H1 (cell line): ENCODE measurements at regions not wholly inside any gene's neighbourhood (a gene's known extent, or its start where the extent isn't known, plus 50 kb on each side); places are given as distances from the start of the nearest gene placed in this dataset.

Experiments
- CTCF ChIA-PET: fragments of 300-600 bp; sonication (Branson Sonifier 250); formaldehyde crosslinking; loops from one replicate; lab custom pipeline; 2021; ENCODE audit not compliant: partially characterized antibody; lab: Charles Lee
- POLR2A ChIA-PET: fragments of 300-600 bp; sonication (Branson Sonifier 250); formaldehyde crosslinking; loops from one replicate; lab custom pipeline; 2021; ENCODE audit warnings: inconsistent platforms; ENCODE audit not compliant: partially characterized antibody; lab: Charles Lee
- DNase-seq, 2 experiments: peaks; one replicate each; pipeline versions ENCODE4 v3.0.0 to v3.0.0-alpha.2; 2010 to 2022; ENCODE audit warnings: low spot score in 2 of 2, low read depth in 1 of 2, mixed read lengths in 1 of 2
- FAIRE-seq: peaks from 2 replicates; lab custom pipeline; 2011; peaks lifted over from hg19 to GRCh38; lab: Jason Lieb, UNC
- H2AFZ ChIP-seq: 2 replicates; pipeline ENCODE4 v1.8.1; 2012; ENCODE audit warnings: low read length, inconsistent platforms
- H2AK5ac ChIP-seq: 2 replicates; pipeline ENCODE4 v1.6.1; 2013; ENCODE audit warnings: low read depth, low read length
- H2BK120ac ChIP-seq: replicated peaks from 2 replicates; pipeline ENCODE3; 2013; ENCODE audit warnings: low read depth, low read length, inconsistent platforms
- H2BK12ac ChIP-seq: 2 replicates; pipeline ENCODE4 v1.6.1; 2013; ENCODE audit warnings: low read depth, low read length
- H2BK15ac ChIP-seq: 2 replicates; pipeline ENCODE4 v1.6.1; 2013; ENCODE audit warnings: low read length
- H2BK20ac ChIP-seq: 2 replicates; pipeline ENCODE4 v1.6.1; 2013; ENCODE audit warnings: low read length
- H2BK5ac ChIP-seq: 2 replicates; pipeline ENCODE4 v1.6.1; 2013; ENCODE audit warnings: low read depth, low read length
- H3K14ac ChIP-seq: 2 replicates; pipeline ENCODE4 v1.6.1; 2013; ENCODE audit warnings: inconsistent platforms; ENCODE audit not compliant: insufficient read length
- H3K18ac ChIP-seq: 2 replicates; pipeline ENCODE4 v1.6.1; 2013; ENCODE audit warnings: low read length; ENCODE audit errors: extremely low read depth
- H3K23ac ChIP-seq: 2 replicates; pipeline ENCODE4 v1.6.1; 2013; ENCODE audit warnings: inconsistent platforms; ENCODE audit not compliant: insufficient read length
- H3K23me2 ChIP-seq: 2 replicates; pipeline ENCODE4 v1.6.1; 2013; ENCODE audit warnings: low read depth, low read length
- H3K27ac ChIP-seq: 2 replicates; pipeline ENCODE4 v1.6.1; 2011; ENCODE audit warnings: low read depth, low read length, inconsistent platforms
- H3K27me3 ChIP-seq, 4 experiments: replicated peaks in 1 of 4; 1 replicate in 1 of 4; 2 replicates in 3 of 4; pipeline versions ENCODE4 v1.6.1 to v1.8.1; 2011 to 2013; ENCODE audit warnings: low read length in 3 of 4, mild to moderate bottlenecking in 3 of 4, inconsistent platforms in 2 of 4, mixed read lengths in 2 of 4, moderate library complexity in 1 of 4; ENCODE audit not compliant: control insufficient read depth in 3 of 4, insufficient read depth in 3 of 4; ENCODE audit errors: extremely low read depth in 1 of 4
- H3K36me3 ChIP-seq, 4 experiments: 2 replicates each; pipeline versions ENCODE4 v1.6.1 to v1.8.1; 2011 to 2013; ENCODE audit warnings: mild to moderate bottlenecking in 4 of 4, low read length in 3 of 4, moderate library complexity in 2 of 4, control low read depth in 1 of 4, inconsistent platforms in 1 of 4; ENCODE audit not compliant: insufficient read depth in 4 of 4, control insufficient read depth in 2 of 4
- H3K4ac ChIP-seq: replicated peaks from 2 replicates; pipeline ENCODE3; 2013; ENCODE audit warnings: low read length, low read depth, mixed read lengths, inconsistent platforms; ENCODE audit not compliant: insufficient read length
- H3K4me1 ChIP-seq, 4 experiments: replicated peaks in 1 of 4; 1 replicate in 1 of 4; 2 replicates in 3 of 4; pipeline versions ENCODE4 v1.6.1 to v1.8.1; 2011 to 2013; ENCODE audit warnings: low read length in 3 of 4, inconsistent platforms in 2 of 4, mixed read lengths in 1 of 4; ENCODE audit not compliant: insufficient read depth in 4 of 4, control insufficient read depth in 3 of 4
- H3K4me2 ChIP-seq, 2 experiments: 2 replicates each; pipeline versions ENCODE4 v1.6.1 to v1.8.1; 2011 to 2013; ENCODE audit warnings: low read depth in 2 of 2, low read length in 2 of 2, control low read depth in 1 of 2, inconsistent platforms in 1 of 2, mild to moderate bottlenecking in 1 of 2; ENCODE audit not compliant: insufficient read depth in 1 of 2
- H3K4me3 ChIP-seq, 4 experiments: fragments of 200-600, 300-600 bp in 1 of 4; sonication (generic), shearing (Covaris generic), sonication (Bioruptor Twin) in 1 of 4; 2 replicates each; pipeline versions ENCODE4 v1.5.1 to v1.8.1; 2011 to 2016; ENCODE audit warnings: low read length in 4 of 4, low read depth in 3 of 4, control low read depth in 2 of 4, inconsistent platforms in 2 of 4, mild to moderate bottlenecking in 2 of 4, mixed read lengths in 1 of 4, moderate library complexity in 1 of 4; ENCODE audit not compliant: insufficient read depth in 2 of 4; ENCODE audit errors: extremely low read depth in 1 of 4
- H3K56ac ChIP-seq: replicated peaks from 2 replicates; pipeline ENCODE3; 2013; ENCODE audit warnings: low read depth, mild to moderate bottlenecking, mixed read lengths, low read length, inconsistent platforms; ENCODE audit not compliant: insufficient read length
- H3K79me1 ChIP-seq: 2 replicates; pipeline ENCODE4 v1.6.1; 2013; ENCODE audit warnings: low read depth, low read length, control low read depth
- H3K79me2 ChIP-seq, 2 experiments: 2 replicates each; pipeline versions ENCODE4 v1.6.1 to v1.8.1; 2012 to 2013; ENCODE audit warnings: low read length in 2 of 2, mild to moderate bottlenecking in 2 of 2, inconsistent platforms in 1 of 2; ENCODE audit not compliant: insufficient read depth in 2 of 2, control insufficient read depth in 1 of 2
- H3K9ac ChIP-seq, 4 experiments: replicated peaks in 1 of 4; 1 replicate in 1 of 4; 2 replicates in 3 of 4; pipeline versions ENCODE4 v1.6.1 to v1.8.1; 2011 to 2013; ENCODE audit warnings: low read depth in 3 of 4, low read length in 3 of 4, control low read depth in 2 of 4, mild to moderate bottlenecking in 2 of 4, moderate library complexity in 2 of 4, inconsistent platforms in 1 of 4; ENCODE audit errors: extremely low read depth in 1 of 4
- H3K9me3 ChIP-seq, 2 experiments: 2 replicates each; pipeline versions ENCODE4 v1.6.1 to v1.8.1; 2012 to 2013; ENCODE audit warnings: mild to moderate bottlenecking in 2 of 2, moderate library complexity in 2 of 2, control low read depth in 1 of 2, inconsistent platforms in 1 of 2, low read depth in 1 of 2, low read length in 1 of 2, mixed read lengths in 1 of 2; ENCODE audit not compliant: insufficient read depth in 2 of 2
- H4K20me1 ChIP-seq, 2 experiments: replicated peaks in 1 of 2; 2 replicates each; pipeline versions ENCODE3 to v1.8.1; 2011 to 2013; ENCODE audit warnings: inconsistent platforms in 2 of 2, low read length in 2 of 2, mild to moderate bottlenecking in 1 of 2; ENCODE audit not compliant: insufficient read depth in 2 of 2, control insufficient read depth in 1 of 2
- H4K5ac ChIP-seq: 2 replicates; pipeline ENCODE4 v1.6.1; 2013; ENCODE audit warnings: low read length, low read depth, mixed read lengths, inconsistent platforms; ENCODE audit not compliant: insufficient read length
- H4K8ac ChIP-seq: 2 replicates; pipeline ENCODE4 v1.8.0; 2013; ENCODE audit warnings: mild to moderate bottlenecking, moderate library complexity, low read length, inconsistent platforms; ENCODE audit not compliant: insufficient read depth; ENCODE audit errors: extremely low read depth
- H4K91ac ChIP-seq: replicated peaks from 2 replicates; pipeline ENCODE3; 2013; ENCODE audit warnings: low read length, mixed read lengths, inconsistent platforms; ENCODE audit not compliant: insufficient read length
- ASH2L ChIP-seq: fragments of 200-600, 300-600 bp; sonication (generic); IDR thresholded peaks from one replicate; pipeline ENCODE4 v1.7.1; 2017; ENCODE audit warnings: low read length
- CHD1 ChIP-seq: IDR thresholded peaks from 2 replicates; pipeline ENCODE4 v1.6.1; 2012; ENCODE audit warnings: low read depth, low read length, improper control_type of control experiment
- CHD2 ChIP-seq: IDR thresholded peaks from 2 replicates; pipeline ENCODE4 v1.6.1; 2012; ENCODE audit warnings: low read length, improper control_type of control experiment
- POLR2A ChIP-seq, 2 experiments: IDR thresholded peaks; 1 replicate in 1 of 2; 2 replicates in 1 of 2; pipeline ENCODE4 v1.6.1; 2011; ENCODE audit warnings: low read depth in 2 of 2, low read length in 2 of 2, mild to moderate bottlenecking in 2 of 2; ENCODE audit errors: control extremely low read depth in 1 of 2
- RAD21 ChIP-seq, 2 experiments: IDR thresholded peaks in 1 of 2; conservative IDR thresholded peaks in 1 of 2; 2 replicates each; pipeline ENCODE4 v1.6.1; 2011; ENCODE audit warnings: low read depth in 2 of 2, low read length in 2 of 2, improper control_type of control experiment in 1 of 2, inconsistent platforms in 1 of 2, mild to moderate bottlenecking in 1 of 2, moderate library complexity in 1 of 2
- SIN3A ChIP-seq, 2 experiments: IDR thresholded peaks in 1 of 2; conservative IDR thresholded peaks in 1 of 2; 2 replicates each; pipeline ENCODE4 v1.6.1; 2011 to 2012; ENCODE audit warnings: low read length in 2 of 2, improper control_type of control experiment in 1 of 2, low read depth in 1 of 2, mild to moderate bottlenecking in 1 of 2
- SP1 ChIP-seq: IDR thresholded peaks from 2 replicates; pipeline ENCODE4 v1.6.1; 2011; ENCODE audit warnings: low read depth, low read length
- TBP ChIP-seq: IDR thresholded peaks from 2 replicates; pipeline ENCODE4 v1.6.1; 2011; ENCODE audit warnings: low read depth, low read length, improper control_type of control experiment
- WGBS, 2 experiments: shearing (Covaris generic) in 1 of 2; methylation state at CpG; one replicate each; pipeline versions ENCODE4 v1.1.6 to v1.1.7; 2013 to 2015; ENCODE audit warnings: low lambda C conversion rate in 2 of 2, mixed read lengths in 2 of 2, inconsistent platforms in 1 of 2, low coverage in 1 of 2, missing lambda C conversion rate in 1 of 2; ENCODE audit not compliant: insufficient replicate concordance in 2 of 2, insufficient coverage in 1 of 2, insufficient read length in 1 of 2; ENCODE audit errors: extremely low coverage in 1 of 2, missing lambda C conversion rate in 1 of 2; 5-methylcytosine and 5-hydroxymethylcytosine counted together

DNA sequence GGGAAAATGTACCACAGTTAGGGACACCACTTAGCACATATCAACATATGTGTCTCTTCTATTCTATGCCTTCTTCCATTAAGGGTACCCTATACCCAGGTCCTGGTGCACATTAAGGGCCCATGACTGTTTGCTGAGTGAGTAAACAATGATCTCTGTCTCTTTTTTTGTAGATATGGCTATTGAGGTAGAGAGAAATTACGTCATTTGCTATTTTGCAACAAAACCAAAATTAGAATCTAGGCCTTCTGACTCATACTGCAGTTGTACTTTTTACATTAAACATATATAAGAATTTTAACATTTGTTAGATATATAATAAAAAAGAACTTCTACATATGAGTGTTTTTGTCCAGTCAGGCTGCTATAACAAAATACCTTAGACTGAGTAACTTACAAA lies 683.2 kb upstream of the LRRN3 start (continued):
- no peak for TF ChIP-seq ASH2L
- TF ChIP-seq, all 59 proteins: peak for 0

DNA sequence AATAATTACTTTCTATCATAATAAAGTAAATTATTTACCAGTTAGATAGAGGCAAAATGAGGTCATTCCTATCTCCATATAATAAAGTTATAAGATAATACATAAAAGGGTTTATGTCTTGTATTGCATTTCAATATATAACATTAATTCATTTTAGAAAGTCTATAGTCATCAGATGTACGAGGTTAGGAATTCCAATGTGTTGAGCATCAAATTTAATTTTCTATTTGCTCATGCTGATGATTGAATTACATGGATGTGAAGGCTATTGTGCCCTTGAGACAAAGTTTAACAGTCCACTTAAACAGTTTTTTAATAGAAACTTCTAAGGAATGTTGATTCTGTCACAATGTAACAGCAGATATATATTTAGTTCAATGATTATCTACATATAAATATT lies 678.3 kb upstream of the LRRN3 start:
- no peaks in the 10 kb centered on the region for H4K20me1 ChIP-seq
- H3K27me3 ChIP-seq = peaks cover 0 to 1% (median 0%) of the 10 kb centered on the region in 4 experiments; a peak in 2 of 7 replicates
- no peak overlapping the region for H3K9ac ChIP-seq
- no peak overlapping the region for H3K4ac ChIP-seq
- H3K23ac ChIP-seq = no peak overlapping the region
- no peak overlapping the region for H2AK5ac ChIP-seq
- H2BK15ac ChIP-seq = no peak overlapping the region
- no peak overlapping the region for H2BK20ac ChIP-seq
- no peak overlapping the region for H2BK12ac ChIP-seq
- no peak overlapping the region for H4K8ac ChIP-seq
- no peak overlapping the region for H4K91ac ChIP-seq
- no peak overlapping the region for H3K18ac ChIP-seq
- no peak overlapping the region for H2BK120ac ChIP-seq
- 85% methylated on average over 1 of the region's 1 CpG; no CpG with 5 or more reads in 1 of the 2 experiments for WGBS, 2 experiments
- H3K4me1 ChIP-seq = no peaks in the 10 kb centered on the region
- H3K9me3 ChIP-seq = no peaks in the 10 kb centered on the region
- no peak for FAIRE-seq
- H3K27ac ChIP-seq = no peak overlapping the region
- H3K79me2 ChIP-seq = no peaks in the 10 kb centered on the region
- ChIA-PET CTCF (no interaction called here), POLR2A (no interaction called here)
- H3K36me3 ChIP-seq = no peaks in the 10 kb centered on the region
- H3K23me2 ChIP-seq = no peaks in the 10 kb centered on the region
- DNase-seq = no peak
- no peak overlapping the region for H2AFZ ChIP-seq
- H3K79me1 ChIP-seq = no peaks in the 10 kb centered on the region
- no peak overlapping the region for H2BK5ac ChIP-seq
- no peak overlapping the region for H3K56ac ChIP-seq
- no peak overlapping the region for H3K4me2 ChIP-seq
- H3K14ac ChIP-seq = no peak overlapping the region
- no peak overlapping the region for H4K5ac ChIP-seq
- no peak overlapping the region for H3K4me3 ChIP-seq
- TF ChIP-seq RAD21 (IDR thresholded peaks at IDR 0.05 in 1 of 2, conservative IDR thresholded peaks at IDR 0.05 in 1 of 2; ENCODE audit: low read depth in 2 of 2, low read length in 2 of 2) = no peak
- TF ChIP-seq CHD2 = no peak
- TF ChIP-seq SIN3A (conservative IDR thresholded peaks at IDR 0.05 in 1 of 2, IDR thresholded peaks at IDR 0.05 in 1 of 2; ENCODE audit: low read depth in 1 of 2, low read length in 2 of 2) = no peak
- TF ChIP-seq CHD1 = no peak
- TF ChIP-seq POLR2A (IDR thresholded peaks at IDR 0.05; ENCODE audit: control extremely low read depth in 1 of 2, low read depth in 2 of 2, low read length in 2 of 2) = no peak
- TF ChIP-seq SP1 = no peak
- no peak for TF ChIP-seq TBP
